ENCODE measurements at regions not wholly inside any gene's neighbourhood (a gene's known extent, or its start where the extent isn't known, plus 50 kb on each side); places are given as distances from the start of the nearest gene placed in this dataset.
"Not testable (repeated sequence)": the region's sequence is repeated elsewhere in the genome, so short reads cannot be mapped to it uniquely, and the experiment has no call there.

DNA sequence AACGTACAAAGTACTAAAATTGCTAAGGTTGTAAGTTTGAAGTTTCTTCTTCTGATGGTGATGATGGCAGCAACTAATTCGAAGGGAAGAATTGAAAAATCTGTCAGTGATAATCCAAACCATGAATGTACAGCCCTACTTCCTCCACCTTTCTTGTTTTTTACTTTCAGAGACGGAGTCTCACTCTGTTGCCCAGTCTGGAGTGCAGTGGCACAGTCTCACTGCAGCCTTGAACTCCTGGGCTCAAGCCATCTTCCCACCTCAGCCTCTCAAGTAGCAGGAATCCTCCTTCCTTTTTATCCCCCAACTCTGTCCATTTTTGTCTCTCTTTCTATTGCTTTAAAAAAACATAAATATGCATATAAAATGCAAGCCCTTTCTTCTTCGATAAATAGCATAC, 112.3 kb upstream of the SOX21 start:
- no peak for DNase-seq (ENCODE audit: low read depth, low spot score)

DNA sequence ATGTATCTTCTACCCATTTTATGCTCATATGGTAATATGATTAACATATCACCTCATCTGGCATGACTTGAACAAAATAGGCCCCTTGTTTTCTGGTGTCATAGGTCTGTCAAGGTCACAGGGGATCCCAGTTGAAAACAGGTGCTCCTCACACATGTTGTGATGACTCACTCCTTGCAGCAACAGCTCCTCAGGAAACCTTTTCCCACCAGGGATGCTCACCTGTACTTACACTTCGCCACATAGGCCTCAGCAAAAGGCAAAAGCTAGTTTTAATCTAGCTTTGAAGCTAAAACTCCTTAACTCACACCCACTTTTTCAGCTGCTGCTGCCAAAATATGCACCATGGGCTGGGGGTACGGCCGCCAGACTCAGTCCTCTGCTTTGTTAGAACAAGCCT, 110.0 kb upstream of the SOX21 start:
- no peak for DNase-seq (ENCODE audit: low read depth, low spot score)

DNA sequence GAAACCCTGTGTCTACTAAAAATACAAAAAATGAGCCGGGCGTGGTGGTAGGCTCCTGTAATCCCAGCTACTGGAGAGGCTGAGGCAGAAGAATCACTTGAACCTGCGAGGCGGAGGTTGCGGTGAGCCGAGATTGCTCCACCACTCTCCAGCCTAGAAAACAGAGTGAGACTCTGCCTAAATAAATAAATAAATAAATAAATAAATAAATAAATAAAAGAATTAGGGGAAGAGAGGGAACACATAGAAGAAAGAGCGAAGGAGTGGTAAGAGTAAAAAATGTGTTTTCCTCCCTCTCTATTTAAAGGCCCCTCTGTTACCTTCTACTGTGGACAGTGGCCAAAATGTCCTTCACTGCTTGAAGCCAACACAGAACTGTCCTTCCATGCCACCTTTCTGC, 103.9 kb upstream of the SOX21 start:
- DNase-seq (ENCODE audit: low read depth, low spot score) = no peak

DNA sequence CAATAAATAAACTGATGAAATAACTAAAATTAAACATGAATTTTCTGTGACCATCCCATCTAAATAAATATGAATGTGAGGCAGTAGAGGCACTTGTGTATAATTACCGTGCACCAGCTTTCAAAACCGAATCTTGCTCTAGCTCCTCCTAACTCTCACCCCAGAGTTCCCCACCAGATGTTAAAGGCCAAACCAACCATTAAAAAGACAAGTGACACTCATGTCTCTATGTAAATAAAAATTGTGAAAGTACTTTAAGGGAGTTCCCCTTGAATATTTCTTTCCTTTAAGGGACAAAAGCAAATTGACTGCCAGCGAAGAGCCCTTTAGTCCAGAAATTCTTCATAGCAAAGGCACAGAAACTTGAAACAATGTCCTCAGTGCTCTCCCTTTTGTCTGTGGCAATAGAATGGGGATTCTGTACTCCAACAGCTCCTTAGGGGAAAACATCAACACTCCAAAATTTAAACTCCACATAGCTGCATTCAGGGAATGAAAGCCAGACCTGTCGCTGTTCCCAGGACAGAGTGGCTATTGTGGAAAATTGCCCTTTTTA, 101.7 kb upstream of the SOX21 start:
- DNase-seq (ENCODE audit: low read depth, low spot score) = no peak

DNA sequence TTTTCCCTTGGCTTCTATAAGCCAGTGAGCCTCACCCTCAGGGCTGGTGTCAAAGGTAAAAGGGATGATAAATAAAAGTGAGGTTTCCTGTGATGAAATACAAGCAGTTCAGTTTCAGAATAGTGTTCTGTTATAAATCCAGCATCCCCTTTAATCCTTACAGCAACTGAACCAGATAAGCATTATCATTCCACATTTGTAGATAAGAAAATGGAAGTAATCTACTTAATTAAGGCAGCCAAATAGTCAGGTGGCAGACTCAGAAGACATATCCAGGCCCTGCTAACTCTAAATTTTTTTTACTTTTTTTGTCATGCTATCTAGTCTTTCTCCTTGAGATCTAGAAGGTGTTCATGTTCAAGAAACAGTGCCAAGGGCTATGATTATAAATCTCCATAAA, 99.4 kb upstream of the SOX21 start:
- no peak for DNase-seq (ENCODE audit: low read depth, low spot score)

DNA sequence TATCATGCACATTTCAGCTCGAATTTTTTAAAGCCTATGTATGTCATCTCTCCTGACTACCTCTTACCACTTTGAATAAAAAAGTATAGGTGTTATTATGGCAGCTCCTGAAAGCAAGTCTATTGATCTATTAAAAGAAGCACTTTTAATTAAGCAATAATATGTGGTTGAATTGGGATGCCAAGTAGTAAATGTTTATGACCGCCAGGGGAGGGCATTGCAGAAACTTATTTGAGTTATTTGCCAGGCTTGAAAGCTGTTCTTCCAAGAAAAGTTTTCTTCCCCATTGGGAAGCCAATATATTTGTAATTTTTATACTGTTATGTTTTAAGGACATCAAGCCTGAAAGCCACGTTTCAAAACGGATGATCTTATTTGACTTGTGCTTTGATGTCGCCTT, 88.1 kb upstream of the SOX21 start:
- DNase-seq (ENCODE audit: low read depth, low spot score) = no peak

DNA sequence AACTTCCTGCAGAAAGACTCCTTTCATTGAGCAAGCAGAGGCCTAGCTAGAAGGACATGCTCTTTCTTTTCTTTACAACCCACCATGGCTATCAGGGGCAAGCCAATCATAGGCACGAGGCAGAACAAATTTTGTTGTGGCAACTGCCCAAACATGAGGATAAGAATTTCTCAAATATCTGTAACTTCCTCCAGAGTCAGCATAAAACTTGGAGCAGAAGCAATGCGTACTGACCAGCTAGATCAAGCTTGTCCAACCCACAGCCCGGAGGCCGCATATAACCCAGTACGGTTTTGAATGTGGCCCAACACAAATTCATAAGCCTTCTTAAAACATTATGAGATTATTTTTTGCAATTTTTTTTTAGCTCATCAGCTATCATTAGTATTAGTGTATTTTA, 87.0 kb upstream of the SOX21 start:
- DNase-seq (ENCODE audit: low read depth, low spot score) = no peak

DNA sequence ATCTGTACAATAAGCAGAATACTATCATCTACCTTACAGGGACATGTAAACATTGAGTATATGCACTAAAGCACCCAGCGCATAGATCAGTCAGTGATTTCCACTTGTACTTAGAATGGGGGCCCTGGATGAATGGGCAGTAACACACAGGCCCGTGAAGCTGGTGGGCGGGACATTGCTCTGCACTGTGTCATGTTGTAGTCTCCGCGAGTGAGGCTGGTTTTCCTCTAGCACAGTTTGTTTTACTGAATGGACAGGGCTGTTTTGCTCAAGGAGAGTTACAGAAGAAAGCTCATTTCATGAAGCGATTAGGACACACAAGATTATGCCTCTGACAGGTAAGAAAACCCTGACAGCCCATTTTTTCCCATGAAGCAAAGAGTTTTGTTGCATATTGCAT, 86.4 kb upstream of the SOX21 start:
- DNase-seq (ENCODE audit: low read depth, low spot score) = no peak

DNA sequence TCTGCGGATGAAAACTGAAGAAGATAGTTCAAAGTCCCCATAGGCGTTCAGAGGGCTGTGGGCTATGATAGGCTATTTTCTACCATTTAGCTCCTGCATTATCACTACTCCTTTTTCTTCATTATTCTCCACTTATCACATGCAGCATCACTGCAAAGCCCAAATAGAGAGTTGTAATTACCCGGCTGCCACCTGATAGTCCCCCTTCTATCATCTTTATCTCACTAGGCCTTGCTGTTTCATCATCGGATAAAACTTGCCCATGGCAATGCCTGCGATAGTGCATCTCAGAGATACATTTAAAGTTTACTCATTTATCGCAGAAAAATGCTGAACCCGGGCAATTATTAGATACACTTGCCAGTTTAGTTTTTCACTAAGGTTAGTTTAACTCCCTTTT, 82.9 kb upstream of the SOX21 start:
- DNase-seq (ENCODE audit: low read depth, low spot score) = no peak

DNA sequence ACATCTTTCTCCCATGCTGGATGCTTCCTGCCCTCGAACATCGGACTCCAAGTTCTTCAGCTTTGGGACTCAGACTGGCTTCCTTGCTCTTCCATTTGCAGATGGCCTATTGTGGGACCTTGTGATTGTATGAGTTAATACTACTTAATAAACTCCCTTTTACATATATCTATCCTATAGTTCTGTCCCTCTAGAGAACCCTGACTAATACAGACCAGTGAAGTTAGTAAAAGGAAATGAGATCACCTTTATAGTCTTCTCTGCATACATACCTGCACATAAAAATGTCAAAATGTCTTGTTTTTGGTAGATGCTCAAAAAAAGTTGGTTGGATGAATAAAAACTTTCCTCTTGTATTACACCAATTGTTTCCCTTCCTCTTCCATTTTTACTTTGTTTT, 73.9 kb upstream of the SOX21 start:
- not testable (repeated sequence) for DNase-seq (ENCODE audit: low read depth, low spot score)

DNA sequence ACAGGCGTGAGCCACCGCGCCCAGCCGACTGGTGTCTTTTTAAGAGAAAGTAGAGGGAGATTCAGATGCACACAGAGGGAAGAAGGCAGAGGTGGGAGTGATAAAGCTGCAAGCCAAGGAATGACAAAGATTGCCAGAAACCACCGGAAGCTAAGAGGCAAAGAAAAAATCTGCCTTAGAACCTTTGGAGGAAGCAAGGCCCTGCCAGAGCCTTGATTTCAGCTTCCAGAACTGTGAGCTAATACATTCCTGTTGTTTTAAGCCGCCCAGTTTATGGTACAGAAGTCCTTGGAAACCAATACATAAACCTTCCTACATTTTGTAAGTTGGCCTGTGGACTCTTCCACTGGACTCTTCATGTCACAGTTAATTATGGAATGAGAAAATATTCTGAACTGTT, 71.7 kb upstream of the SOX21 start:
- DNase-seq (ENCODE audit: low read depth, low spot score) = no peak

DNA sequence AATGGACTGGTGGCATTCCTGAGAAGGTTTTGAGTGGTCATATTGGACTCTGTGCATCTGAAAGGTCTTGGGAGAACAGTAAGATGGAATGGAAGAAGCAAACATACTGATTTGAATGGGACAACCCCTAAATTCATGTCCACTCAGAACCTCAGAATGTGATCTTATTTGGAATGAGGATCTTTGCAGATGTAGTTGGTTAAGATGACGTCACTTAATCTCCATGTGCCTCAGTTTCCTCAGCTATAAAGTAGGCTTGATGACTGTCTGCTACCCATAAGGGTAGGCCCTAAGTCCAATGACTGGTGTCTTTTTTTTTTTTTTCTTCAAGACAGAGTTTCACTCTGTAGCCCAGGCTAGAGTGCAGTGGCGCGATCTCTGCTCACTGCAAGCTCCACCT, 71.1 kb upstream of the SOX21 start:
- no peak for DNase-seq (ENCODE audit: low read depth, low spot score)

DNA sequence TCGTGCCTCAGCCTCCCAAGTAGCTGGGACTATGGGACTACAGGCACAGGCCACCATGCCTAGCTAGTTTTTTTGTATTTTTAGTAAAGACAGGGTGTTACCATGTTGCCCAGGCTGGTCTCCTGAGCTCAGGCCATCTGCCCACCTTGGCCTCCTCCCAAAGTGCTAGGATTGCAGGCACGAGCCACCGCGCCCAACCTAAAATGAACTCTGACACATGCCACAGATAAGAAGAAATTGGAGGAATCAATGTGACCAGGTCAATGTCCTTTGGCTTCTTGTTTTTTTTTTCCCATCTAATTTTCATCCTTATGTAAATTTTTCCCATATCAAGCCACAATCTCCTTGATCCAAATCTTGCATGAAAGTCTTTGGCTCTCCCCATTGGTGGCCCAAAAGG, 68.1 kb upstream of the SOX21 start:
- DNase-seq (ENCODE audit: low read depth, low spot score) = no peak

DNA sequence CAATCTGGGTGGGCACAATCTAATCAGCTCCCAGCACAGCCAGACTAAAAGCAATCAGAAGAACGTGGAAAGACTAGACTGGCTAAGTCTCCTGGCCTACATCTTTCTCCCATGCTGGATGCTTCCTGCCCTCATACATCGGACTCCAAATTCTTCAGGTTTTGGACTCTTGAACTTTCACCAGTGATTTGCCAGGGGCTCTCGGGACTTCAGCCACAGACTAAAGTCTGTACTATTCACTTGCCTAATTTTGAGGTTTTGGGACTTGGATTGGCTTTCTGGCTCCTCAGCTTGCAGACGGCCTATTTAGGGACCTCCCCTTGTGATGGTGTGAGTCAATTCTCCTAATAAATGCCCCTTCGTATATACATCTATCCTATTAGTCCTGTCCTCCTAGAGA, 66.6 kb upstream of the SOX21 start:
- DNase-seq (ENCODE audit: low read depth, low spot score) = no peak

DNA sequence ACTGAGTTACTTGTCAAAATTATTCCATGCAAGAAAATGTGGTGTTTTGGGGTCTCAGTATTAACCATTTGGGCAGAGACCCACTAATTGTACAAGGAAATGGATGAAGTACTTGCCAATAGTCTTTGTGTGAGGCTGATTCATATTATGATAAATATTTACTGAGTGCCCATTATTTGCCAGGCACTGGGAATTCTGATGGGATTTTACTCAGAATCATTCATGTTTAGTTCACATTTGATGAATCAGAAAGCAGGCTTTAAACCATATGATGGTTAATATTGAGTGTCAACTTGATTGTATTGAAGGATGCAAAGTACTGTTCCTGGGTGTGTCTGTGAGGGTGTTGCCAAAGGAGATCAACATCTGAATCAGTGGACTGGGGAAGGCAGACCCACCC, 66.2 kb upstream of the SOX21 start:
- DNase-seq (ENCODE audit: low read depth, low spot score) = no peak

DNA sequence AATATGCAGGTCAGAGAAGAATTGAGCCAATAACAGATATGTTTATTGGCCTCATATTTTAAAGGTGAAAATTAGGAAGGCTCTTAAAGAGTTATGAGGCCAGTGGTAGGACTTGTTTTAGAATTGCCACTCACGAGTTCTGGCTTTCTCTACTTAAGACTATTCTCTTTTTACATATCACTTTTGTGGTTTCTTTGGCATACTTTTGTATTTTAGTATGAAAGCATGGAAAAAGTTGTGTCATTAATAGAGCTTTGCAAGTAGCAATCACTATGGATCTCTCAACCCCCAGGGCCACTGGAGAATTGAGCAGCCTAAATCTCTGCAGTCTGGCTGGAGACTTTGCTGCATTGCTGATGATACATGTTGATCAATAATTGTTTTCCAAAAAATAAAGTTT, 64.6 kb upstream of the SOX21 start:
- no peak for DNase-seq (ENCODE audit: low read depth, low spot score)

DNA sequence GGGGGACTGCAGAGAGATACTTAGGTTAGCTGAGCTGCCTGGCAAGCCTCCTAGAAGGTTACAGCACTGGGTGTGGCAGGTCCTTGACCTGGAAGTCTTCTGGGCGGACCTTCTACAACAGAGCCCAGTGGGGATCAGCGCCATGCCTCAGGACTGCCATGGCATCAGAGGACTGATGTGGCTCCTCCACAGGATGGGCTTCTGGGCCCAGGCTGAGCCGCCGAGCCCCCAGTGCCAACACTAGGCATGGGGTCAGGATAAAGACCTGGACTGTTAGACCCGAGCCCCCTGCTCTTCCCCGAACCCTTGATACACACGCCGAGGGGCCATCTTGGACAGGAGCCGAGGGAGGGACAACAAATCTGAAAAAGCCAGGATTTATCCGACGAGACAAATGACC, 64.0 kb upstream of the SOX21 start:
- DNase-seq (ENCODE audit: low read depth, low spot score) = no peak

DNA sequence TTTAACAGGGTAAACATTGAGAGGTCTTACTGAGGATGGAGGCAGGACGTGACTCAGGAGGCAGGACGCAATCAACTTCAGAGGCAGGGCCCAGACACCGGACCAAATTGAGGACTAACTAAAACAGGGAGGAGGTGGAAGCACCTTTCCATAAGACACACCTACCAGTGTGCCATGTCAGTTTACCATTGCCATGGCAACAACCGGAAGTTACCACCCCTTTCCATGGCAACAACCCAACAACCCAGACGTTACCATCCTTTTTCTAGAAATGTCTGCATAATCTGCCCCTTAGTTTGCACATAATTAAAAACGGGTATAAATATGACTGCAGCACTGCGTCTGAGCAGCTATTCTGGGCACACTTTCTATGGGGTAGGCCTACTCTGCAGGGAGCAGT, 53.5 kb upstream of the SOX21 start:
- no peak for DNase-seq (ENCODE audit: low read depth, low spot score)

DNA sequence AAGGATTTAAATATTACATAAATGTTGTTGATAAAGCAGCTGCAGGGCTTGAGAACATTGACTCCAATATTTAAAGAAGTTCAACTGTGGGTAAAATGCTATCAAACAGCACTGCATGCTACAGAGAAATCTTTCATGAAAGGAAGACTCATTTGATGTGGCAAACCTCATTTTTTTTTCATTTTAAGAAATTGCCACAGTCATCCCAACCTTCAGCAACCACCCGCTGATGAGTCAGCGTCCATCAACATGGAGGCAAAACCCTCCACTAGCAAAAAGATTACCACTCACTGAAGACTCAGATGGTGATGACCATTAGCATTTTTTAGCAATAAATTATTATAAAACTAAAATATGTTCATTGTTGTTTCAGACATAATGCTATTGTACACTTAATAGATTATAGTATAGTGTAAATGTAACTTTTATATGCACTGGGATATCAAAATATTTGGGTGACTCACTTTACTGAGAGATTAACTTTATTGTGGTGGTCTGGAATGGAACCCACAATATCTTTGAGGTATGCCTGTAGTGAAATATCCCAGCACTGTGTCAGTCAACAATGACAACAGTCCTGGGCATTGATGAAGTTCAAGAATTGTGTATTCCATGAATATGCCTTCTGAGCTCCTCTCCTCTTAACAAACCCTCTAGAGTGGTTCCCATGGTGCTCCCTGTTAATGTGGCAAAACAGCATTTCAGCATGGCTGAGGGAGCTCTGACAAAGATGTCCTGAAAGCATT, 52.4 kb upstream of the SOX21 start:
- DNase-seq (ENCODE audit: low read depth, low spot score) = no peak

All from ELF-1 (cell line).